Panc1 (cell line): ENCODE measurements at regions not wholly inside any gene's neighbourhood (a gene's known extent, or its start where the extent isn't known, plus 50 kb on each side); places are given as distances from the start of the nearest gene placed in this dataset.

Experiments
- POLR2AphosphoS5 ChIP-seq: IDR thresholded peaks from 2 replicates; pipeline ENCODE4 v1.6.1; 2012; ENCODE audit warnings: mild to moderate bottlenecking, low read depth, low read length, moderate library complexity
- TCF7L2 ChIP-seq: IDR thresholded peaks from 2 replicates; pipeline ENCODE4 v1.6.1; 2011; ENCODE audit warnings: mild to moderate bottlenecking, low read depth, low read length, inconsistent platforms
- TF ChIP-seq, protein P1 (sequence below): fragments of 450-650 bp; IDR thresholded peaks from 2 replicates; pipeline ENCODE4 v1.5.1; 2017; ENCODE audit warnings: mild to moderate bottlenecking

DNA sequence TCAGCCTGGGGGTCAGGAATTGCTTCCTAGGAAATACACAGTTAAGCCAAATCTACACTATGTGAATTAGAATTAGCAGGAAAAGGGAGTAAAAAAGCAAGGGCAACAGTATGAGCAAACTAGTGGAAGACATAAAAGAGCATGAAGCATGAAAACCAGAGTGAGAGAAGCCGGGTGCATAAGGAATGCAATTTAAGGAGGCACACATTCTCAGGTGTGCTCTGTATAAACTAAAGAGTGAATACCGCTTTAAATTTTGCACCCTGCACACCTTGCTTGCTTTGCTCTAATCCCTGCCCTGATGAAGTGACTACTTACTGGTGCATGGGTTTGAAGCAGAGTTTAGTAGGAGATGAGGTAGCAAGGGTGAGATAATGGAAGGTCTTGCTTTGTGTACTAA, 65.7 kb upstream of the EPHA4 start:
- TF ChIP-seq, protein P1, sequence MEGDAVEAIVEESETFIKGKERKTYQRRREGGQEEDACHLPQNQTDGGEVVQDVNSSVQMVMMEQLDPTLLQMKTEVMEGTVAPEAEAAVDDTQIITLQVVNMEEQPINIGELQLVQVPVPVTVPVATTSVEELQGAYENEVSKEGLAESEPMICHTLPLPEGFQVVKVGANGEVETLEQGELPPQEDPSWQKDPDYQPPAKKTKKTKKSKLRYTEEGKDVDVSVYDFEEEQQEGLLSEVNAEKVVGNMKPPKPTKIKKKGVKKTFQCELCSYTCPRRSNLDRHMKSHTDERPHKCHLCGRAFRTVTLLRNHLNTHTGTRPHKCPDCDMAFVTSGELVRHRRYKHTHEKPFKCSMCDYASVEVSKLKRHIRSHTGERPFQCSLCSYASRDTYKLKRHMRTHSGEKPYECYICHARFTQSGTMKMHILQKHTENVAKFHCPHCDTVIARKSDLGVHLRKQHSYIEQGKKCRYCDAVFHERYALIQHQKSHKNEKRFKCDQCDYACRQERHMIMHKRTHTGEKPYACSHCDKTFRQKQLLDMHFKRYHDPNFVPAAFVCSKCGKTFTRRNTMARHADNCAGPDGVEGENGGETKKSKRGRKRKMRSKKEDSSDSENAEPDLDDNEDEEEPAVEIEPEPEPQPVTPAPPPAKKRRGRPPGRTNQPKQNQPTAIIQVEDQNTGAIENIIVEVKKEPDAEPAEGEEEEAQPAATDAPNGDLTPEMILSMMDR: no peak
- TF ChIP-seq TCF7L2 (no peak), POLR2AphosphoS5 (no peak)
